GM12878 (cell line): ENCODE measurements at regions not wholly inside any gene's neighbourhood (a gene's known extent, or its start where the extent isn't known, plus 50 kb on each side); places are given as distances from the start of the nearest gene placed in this dataset.
"Not testable (repeated sequence)": the region's sequence is repeated elsewhere in the genome, so short reads cannot be mapped to it uniquely, and the experiment has no call there.

Experiments
- ATAC-seq: fragments of 200-7000 bp; cut with Tn5 transposase; 3 replicates; pipeline ENCODE4 v1.9.1; 2020; ENCODE audit warnings: mild to moderate bottlenecking, moderate library complexity
- BruUV-seq: library from RNA; stranded (reverse); fragments of 400-500 nt; replicated peaks from 2 replicates; lab custom pipeline; 2021; lab: Mats Ljungman, UMichigan
- CTCF ChIA-PET: fragments of 300-600 bp; sonication (Branson Sonifier 250); formaldehyde crosslinking; extraction: SDS; loops from one replicate; lab custom pipeline; 2021; ENCODE audit warnings: inconsistent platforms; lab: Yijun Ruan, JAX
- POLR2A ChIA-PET: fragments of 350-600 bp; formaldehyde crosslinking; extraction: SDS; loops from one replicate; lab custom pipeline; 2021; ENCODE audit warnings: inconsistent platforms; lab: Charles Lee
- RAD21 ChIA-PET: fragments of 300-600 bp; sonication (Branson Sonifier 250); formaldehyde crosslinking; loops from one replicate; lab custom pipeline; 2023; ENCODE audit warnings: antibody characterized with exemption; ENCODE audit not compliant: unreplicated experiment; lab: Charles Lee
- SMC1A ChIA-PET: fragments of 300-600 bp; sonication (Branson Sonifier 250); formaldehyde crosslinking; loops from one replicate; lab custom pipeline; 2023; ENCODE audit not compliant: unreplicated experiment, uncharacterized antibody; lab: Charles Lee
- DNase-seq: peaks from one replicate; pipeline ENCODE4 v3.0.0-alpha.2; 2011; ENCODE audit warnings: low read depth, low spot score
- FAIRE-seq: peaks from 3 replicates; lab custom pipeline; 2011; peaks lifted over from hg19 to GRCh38; lab: Jason Lieb, UNC
- H2AFZ ChIP-seq: 2 replicates; pipeline ENCODE4 v1.6.0; 2011; ENCODE audit warnings: low read depth, low read length, control low read depth; ENCODE audit not compliant: control insufficient read depth
- H3K27ac ChIP-seq: 2 replicates; pipeline ENCODE4 v1.5.1; 2011; ENCODE audit warnings: control low read depth; ENCODE audit not compliant: control insufficient read depth, insufficient read depth
- H3K27me3 ChIP-seq, 2 experiments: replicated peaks in 1 of 2; 2 replicates each; pipeline versions ENCODE4 v1.6.0 to v1.6.1; 2011; ENCODE audit warnings: low read length in 1 of 2; ENCODE audit not compliant: control insufficient read depth in 2 of 2, insufficient read depth in 2 of 2
- H3K36me3 ChIP-seq, 2 experiments: 2 replicates each; pipeline ENCODE4 v1.5.1; 2011; ENCODE audit warnings: low read length in 1 of 2; ENCODE audit not compliant: control insufficient read depth in 2 of 2, insufficient read depth in 2 of 2
- H3K4me1 ChIP-seq: 2 replicates; pipeline ENCODE4 v1.6.1; 2011; ENCODE audit warnings: mild to moderate bottlenecking, low read length, moderate library complexity, mixed read lengths; ENCODE audit not compliant: control insufficient read depth, insufficient read depth
- H3K4me2 ChIP-seq: 2 replicates; pipeline ENCODE4 v1.6.0; 2011; ENCODE audit warnings: control low read depth; ENCODE audit not compliant: control insufficient read depth, insufficient read depth
- H3K4me3 ChIP-seq: fragments of 200-600 bp; sonication (generic); 2 replicates; pipeline ENCODE4 v1.5.1; 2016
- H3K79me2 ChIP-seq: 2 replicates; pipeline ENCODE4 v1.6.0; 2011; ENCODE audit warnings: low read length; ENCODE audit not compliant: control insufficient read depth, insufficient read depth
- H3K9ac ChIP-seq: 2 replicates; pipeline ENCODE4 v1.8.0; 2011; ENCODE audit warnings: low read length, control low read depth, mixed read lengths; ENCODE audit not compliant: control insufficient read depth, insufficient read depth
- H3K9me3 ChIP-seq: replicated peaks from 3 replicates; pipeline ENCODE4 v1.5.1; 2011; ENCODE audit warnings: mild to moderate bottlenecking, low read length; ENCODE audit not compliant: control insufficient read depth, insufficient read depth
- H4K20me1 ChIP-seq: 2 replicates; pipeline ENCODE4 v1.6.0; 2011; ENCODE audit not compliant: control insufficient read depth, insufficient read depth
- SPI1 ChIP-seq: IDR thresholded peaks from 2 replicates; pipeline ENCODE4 v1.6.1; 2011; ENCODE audit warnings: low read depth, mild to moderate bottlenecking, low read length, moderate library complexity, borderline replicate concordance; ENCODE audit not compliant: insufficient read depth
- ZNF622 ChIP-seq: fragments of 450-650 bp; IDR thresholded peaks from 2 replicates; pipeline ENCODE4 v1.6.1; 2017; ENCODE audit warnings: mild to moderate bottlenecking, inconsistent platforms
- ZSCAN29 ChIP-seq: fragments of 450-650 bp; IDR thresholded peaks from 2 replicates; pipeline ENCODE4 v1.6.1; 2017; ENCODE audit warnings: mild to moderate bottlenecking, moderate library complexity
- WGBS: methylation state at CpG from one replicate; pipeline ENCODE4 v1.1.6; 2016; ENCODE audit warnings: low lambda C conversion rate; ENCODE audit not compliant: insufficient replicate concordance, insufficient coverage; ENCODE audit errors: missing lambda C conversion rate; 5-methylcytosine and 5-hydroxymethylcytosine counted together
- in situ Hi-C: fragments of 300-500 bp; cut with MboI; formaldehyde crosslinking; loops from 9 replicates; pipeline ENCODE4 v1.14.3; 2018; ENCODE audit warnings: mixed read lengths
- intact Hi-C: fragments of 100-400 bp; cut with micrococcal nuclease; formaldehyde crosslinking; loops from one replicate; pipeline ENCODE4 v1.14.2; 2022; ENCODE audit not compliant: unreplicated experiment
- TF ChIP-seq, protein P1 (sequence below): fragments of 450-650 bp; IDR thresholded peaks from 2 replicates; pipeline ENCODE4 v1.6.1; 2018; ENCODE audit warnings: borderline replicate concordance, mild to moderate bottlenecking; ENCODE audit not compliant: partially characterized antibody
- TF ChIP-seq, protein P2 (sequence below): fragments of 450-650 bp; IDR thresholded peaks from 2 replicates; pipeline ENCODE4 v1.6.1; 2016; ENCODE audit warnings: mild to moderate bottlenecking

DNA sequence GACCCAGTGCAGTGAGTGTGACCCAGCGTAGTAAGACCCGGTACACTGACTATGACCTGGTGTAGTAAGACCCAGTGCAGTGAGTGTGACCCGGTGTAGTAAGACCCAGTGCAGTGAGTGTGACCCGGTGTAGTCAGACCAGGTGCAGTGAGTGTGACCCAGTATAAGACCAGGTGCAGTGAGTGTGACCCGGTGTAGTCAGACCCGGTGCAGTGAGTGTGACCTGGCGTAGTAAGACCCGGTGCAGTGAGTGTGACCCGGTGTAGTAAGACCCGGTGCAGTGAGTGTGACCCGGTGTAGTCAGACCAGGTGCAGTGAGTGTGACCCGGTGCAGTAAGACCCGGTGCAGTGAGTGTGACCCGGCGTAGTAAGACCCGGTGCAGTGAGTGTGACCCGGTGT, 134.2 kb upstream of the SFSWAP start:
- 69% methylated on average over 14 of the region's 17 CpGs for WGBS
- in situ Hi-C loops, DNase-seq, CTCF ChIA-PET, RAD21 ChIA-PET, H3K79me2 ChIP-seq, H2AFZ ChIP-seq, H3K4me2 ChIP-seq, H3K9me3 ChIP-seq, intact Hi-C loops, H3K27me3 ChIP-seq, FAIRE-seq, H3K36me3 ChIP-seq, H3K9ac ChIP-seq, SMC1A ChIA-PET, H3K4me3 ChIP-seq, ATAC-seq, POLR2A ChIA-PET, H3K27ac ChIP-seq, H3K4me1 ChIP-seq, BruUV-seq, H4K20me1 ChIP-seq: not testable (repeated sequence)

DNA sequence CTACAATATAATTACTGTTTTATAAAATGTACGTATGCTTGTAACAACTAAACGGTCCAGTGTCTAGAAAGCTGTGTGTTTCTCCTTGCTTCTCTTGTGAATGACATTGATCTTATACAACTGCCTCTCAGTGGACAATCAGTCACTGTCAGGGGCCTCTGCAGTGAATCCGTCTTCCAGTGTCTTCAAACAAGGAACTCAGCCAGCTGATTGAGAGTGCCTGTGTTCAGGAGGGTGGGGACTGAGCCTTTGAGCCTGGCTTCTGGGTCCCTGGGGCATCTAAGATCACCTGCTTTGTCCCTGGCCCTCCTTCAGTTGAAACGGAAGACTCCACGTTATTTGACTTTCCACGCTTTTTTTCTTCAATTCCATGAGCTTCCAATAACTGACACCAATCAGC, 133.1 kb upstream of the SFSWAP start:
- SMC1A ChIA-PET = no interaction called here
- WGBS = 51% methylated on average over 6 of the region's 6 CpGs
- RAD21 ChIA-PET = no interaction called here

More for the DNA sequence above, 133.1 kb upstream of the SFSWAP start:
- CTCF ChIA-PET = no interaction called here
- no peak overlapping the region for H3K9ac ChIP-seq
- H3K27me3 ChIP-seq = no peaks in the 10 kb centered on the region; a peak in 1 of 4 replicates
- no peaks in the 10 kb centered on the region for H3K4me1 ChIP-seq
- intact Hi-C loops = no loop called here
- FAIRE-seq = no peak
- TF ChIP-seq SPI1 (no peak), ZSCAN29 (no peak), ZNF622 (no peak)
- TF ChIP-seq, protein P1, sequence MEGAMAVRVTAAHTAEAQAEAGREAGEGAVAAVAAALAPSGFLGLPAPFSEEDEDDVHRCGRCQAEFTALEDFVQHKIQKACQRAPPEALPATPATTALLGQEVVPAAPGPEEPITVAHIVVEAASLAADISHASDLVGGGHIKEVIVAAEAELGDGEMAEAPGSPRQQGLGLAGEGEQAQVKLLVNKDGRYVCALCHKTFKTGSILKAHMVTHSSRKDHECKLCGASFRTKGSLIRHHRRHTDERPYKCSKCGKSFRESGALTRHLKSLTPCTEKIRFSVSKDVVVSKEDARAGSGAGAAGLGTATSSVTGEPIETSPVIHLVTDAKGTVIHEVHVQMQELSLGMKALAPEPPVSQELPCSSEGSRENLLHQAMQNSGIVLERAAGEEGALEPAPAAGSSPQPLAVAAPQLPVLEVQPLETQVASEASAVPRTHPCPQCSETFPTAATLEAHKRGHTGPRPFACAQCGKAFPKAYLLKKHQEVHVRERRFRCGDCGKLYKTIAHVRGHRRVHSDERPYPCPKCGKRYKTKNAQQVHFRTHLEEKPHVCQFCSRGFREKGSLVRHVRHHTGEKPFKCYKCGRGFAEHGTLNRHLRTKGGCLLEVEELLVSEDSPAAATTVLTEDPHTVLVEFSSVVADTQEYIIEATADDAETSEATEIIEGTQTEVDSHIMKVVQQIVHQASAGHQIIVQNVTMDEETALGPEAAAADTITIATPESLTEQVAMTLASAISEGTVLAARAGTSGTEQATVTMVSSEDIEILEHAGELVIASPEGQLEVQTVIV = no peak
- TF ChIP-seq, protein P2, sequence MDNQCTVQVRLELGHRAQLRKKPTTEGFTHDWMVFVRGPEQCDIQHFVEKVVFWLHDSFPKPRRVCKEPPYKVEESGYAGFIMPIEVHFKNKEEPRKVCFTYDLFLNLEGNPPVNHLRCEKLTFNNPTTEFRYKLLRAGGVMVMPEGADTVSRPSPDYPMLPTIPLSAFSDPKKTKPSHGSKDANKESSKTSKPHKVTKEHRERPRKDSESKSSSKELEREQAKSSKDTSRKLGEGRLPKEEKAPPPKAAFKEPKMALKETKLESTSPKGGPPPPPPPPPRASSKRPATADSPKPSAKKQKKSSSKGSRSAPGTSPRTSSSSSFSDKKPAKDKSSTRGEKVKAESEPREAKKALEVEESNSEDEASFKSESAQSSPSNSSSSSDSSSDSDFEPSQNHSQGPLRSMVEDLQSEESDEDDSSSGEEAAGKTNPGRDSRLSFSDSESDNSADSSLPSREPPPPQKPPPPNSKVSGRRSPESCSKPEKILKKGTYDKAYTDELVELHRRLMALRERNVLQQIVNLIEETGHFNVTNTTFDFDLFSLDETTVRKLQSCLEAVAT = no peak
- TF ChIP-seq, all 136 proteins: peak for 0
- Histone ChIP-seq H3K4me3 (no peak overlapping the region), H2AFZ (no peak overlapping the region), H3K9me3 (no peaks in the 10 kb centered on the region), H3K79me2 (no peaks in the 10 kb centered on the region), H3K27ac (no peak overlapping the region), H4K20me1 (no peaks in the 10 kb centered on the region), H3K4me2 (no peak overlapping the region), H3K36me3 (no peaks in the 10 kb centered on the region)
- no TSS peak for BruUV-seq
- in situ Hi-C loops = no loop called here
- POLR2A ChIA-PET = no interaction called here
- ATAC-seq (no peak), DNase-seq (no peak)
